PC-3 (cell line): ENCODE measurements at regions not wholly inside any gene's neighbourhood (a gene's known extent, or its start where the extent isn't known, plus 50 kb on each side); places are given as distances from the start of the nearest gene placed in this dataset.

Experiments
- CTCF ChIP-seq: fragments of 300-600 bp; sonication (generic); conservative IDR thresholded peaks from 2 replicates; pipeline ENCODE4 v1.5.1; 2017; ENCODE audit warnings: antibody characterized with exemption, low read depth, mild to moderate bottlenecking, low read length
- EZH2 ChIP-seq: fragments of 300-600 bp; sonication (generic); IDR thresholded peaks from one replicate; pipeline ENCODE4 v1.6.1; 2017; ENCODE audit warnings: antibody characterized with exemption, mild to moderate bottlenecking, low read length; ENCODE audit not compliant: unreplicated experiment
- EZH2phosphoT487 ChIP-seq: fragments of 300-600 bp; sonication (generic); IDR thresholded peaks from 2 replicates; pipeline ENCODE4 v1.6.1; 2018; ENCODE audit warnings: mild to moderate bottlenecking, antibody characterized with exemption, low read length, borderline replicate concordance

GRCh38 chr2:172307800-172308199 lies 119.6 kb upstream of the ITGA6 start:
- TF ChIP-seq CTCF: no peak
- TF ChIP-seq EZH2phosphoT487: no peak
- no peak for TF ChIP-seq EZH2
